ENCODE measurements at regions not wholly inside any gene's neighbourhood (a gene's known extent, or its start where the extent isn't known, plus 50 kb on each side); places are given as distances from the start of the nearest gene placed in this dataset.

- Histone ChIP-seq H3K9me3 (no peaks in the 10 kb centered on the region), H3K36me3 (no peaks in the 10 kb centered on the region), H3K27ac (no peak overlapping the region), H3K4me3 (no peak overlapping the region), H3K27me3 (no peaks in the 10 kb centered on the region), H3K4me1 (ENCODE audit: insufficient read depth) (no peaks in the 10 kb centered on the region)
- intact Hi-C loops (cut with DNase I) = no loop called here
- TF ChIP-seq, protein P1, sequence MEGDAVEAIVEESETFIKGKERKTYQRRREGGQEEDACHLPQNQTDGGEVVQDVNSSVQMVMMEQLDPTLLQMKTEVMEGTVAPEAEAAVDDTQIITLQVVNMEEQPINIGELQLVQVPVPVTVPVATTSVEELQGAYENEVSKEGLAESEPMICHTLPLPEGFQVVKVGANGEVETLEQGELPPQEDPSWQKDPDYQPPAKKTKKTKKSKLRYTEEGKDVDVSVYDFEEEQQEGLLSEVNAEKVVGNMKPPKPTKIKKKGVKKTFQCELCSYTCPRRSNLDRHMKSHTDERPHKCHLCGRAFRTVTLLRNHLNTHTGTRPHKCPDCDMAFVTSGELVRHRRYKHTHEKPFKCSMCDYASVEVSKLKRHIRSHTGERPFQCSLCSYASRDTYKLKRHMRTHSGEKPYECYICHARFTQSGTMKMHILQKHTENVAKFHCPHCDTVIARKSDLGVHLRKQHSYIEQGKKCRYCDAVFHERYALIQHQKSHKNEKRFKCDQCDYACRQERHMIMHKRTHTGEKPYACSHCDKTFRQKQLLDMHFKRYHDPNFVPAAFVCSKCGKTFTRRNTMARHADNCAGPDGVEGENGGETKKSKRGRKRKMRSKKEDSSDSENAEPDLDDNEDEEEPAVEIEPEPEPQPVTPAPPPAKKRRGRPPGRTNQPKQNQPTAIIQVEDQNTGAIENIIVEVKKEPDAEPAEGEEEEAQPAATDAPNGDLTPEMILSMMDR (IDR thresholded peaks at IDR 0.05) = no peak
- WGBS, 3 donors = 87 to 90% (median 88%) methylated on average over 16 of the region's 16 CpGs
- no peak for DNase-seq
Observed at GRCh38 chr10:125468278-125468677, 214.7 kb downstream of the TEX36 start.

- WGBS, 3 donors = 89 to 94% (median 93%) methylated on average over 1 of the region's 1 CpG
- DNase-seq = no peak
- intact Hi-C loops (cut with DNase I) = no loop called here
- H3K36me3 ChIP-seq = no peaks in the 10 kb centered on the region
- H3K9me3 ChIP-seq = no peaks in the 10 kb centered on the region
- no peak overlapping the region for H3K27ac ChIP-seq
- no peak overlapping the region for H3K4me3 ChIP-seq
- H3K4me1 ChIP-seq (ENCODE audit: insufficient read depth) = no peaks in the 10 kb centered on the region
- H3K27me3 ChIP-seq = no peaks in the 10 kb centered on the region
- TF ChIP-seq, protein P1 (IDR thresholded peaks at IDR 0.05) = no peak
- TF ChIP-seq EP300 (IDR thresholded peaks at IDR 0.05) = no peak
- TF ChIP-seq POLR2A (IDR thresholded peaks at IDR 0.05) = no peak
Observed at GRCh38 chr10:125466685-125467084, 216.3 kb downstream of the TEX36 start.

DNA sequence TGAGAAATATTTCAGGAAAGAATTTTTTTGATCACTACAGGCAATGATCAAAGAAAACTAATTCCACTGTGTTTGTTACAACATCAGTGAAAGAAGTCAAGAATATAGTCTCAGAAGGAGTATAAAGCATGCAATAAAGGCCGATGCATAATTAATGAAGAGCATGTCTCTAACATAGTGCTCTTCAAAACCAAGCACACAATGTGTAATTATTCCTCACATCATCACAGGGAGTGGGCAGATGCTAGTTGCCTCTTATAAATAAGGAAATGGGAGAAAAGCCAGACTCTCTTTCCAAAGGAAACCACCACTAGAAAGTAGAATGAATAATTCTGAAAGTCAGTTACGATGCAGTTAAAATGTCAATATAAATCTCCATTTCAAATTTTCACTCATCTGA is 220.1 kb downstream of the TEX36 start:
- Histone ChIP-seq H3K4me3 (no peak overlapping the region), H3K4me1 (ENCODE audit: insufficient read depth) (no peaks in the 10 kb centered on the region), H3K36me3 (no peaks in the 10 kb centered on the region), H3K9me3 (no peaks in the 10 kb centered on the region), H3K27me3 (no peaks in the 10 kb centered on the region), H3K27ac (no peak overlapping the region)
- DNase-seq = no peak
- 84 to 94% (median 90%) methylated on average over 2 of the region's 2 CpGs for WGBS, 3 donors
- intact Hi-C loops (cut with DNase I) = no loop called here
- TF ChIP-seq EP300 (IDR thresholded peaks at IDR 0.05) = no peak
- no peak for TF ChIP-seq POLR2A (IDR thresholded peaks at IDR 0.05)
- TF ChIP-seq, protein P1 (IDR thresholded peaks at IDR 0.05) = no peak

DNA sequence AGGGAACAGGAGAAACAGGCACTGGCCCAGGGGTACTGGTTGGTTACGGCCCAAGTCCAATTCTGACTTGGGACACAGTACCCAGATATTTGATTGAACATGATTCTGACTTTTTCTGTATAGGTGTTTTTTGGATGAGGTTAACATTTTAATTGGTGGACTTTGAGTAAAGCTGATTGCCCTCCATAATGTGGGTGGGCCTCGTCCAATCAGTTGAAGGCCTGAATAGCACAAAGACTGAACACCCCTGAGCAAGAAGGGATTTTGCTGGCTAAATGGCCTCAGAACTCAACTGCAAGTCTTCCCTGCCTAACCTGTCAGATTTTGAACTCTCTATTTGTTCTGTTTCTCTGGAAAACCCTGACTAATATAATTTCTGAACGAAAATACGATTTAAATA is 222.6 kb downstream of the TEX36 start:
- Histone ChIP-seq H3K27me3 (no peaks in the 10 kb centered on the region), H3K36me3 (no peaks in the 10 kb centered on the region), H3K4me1 (ENCODE audit: insufficient read depth) (no peaks in the 10 kb centered on the region), H3K9me3 (no peaks in the 10 kb centered on the region), H3K27ac (no peak overlapping the region), H3K4me3 (no peak overlapping the region)
- WGBS, 3 donors = 91 to 94% (median 91%) methylated on average over 4 of the region's 4 CpGs
- TF ChIP-seq EP300 (IDR thresholded peaks at IDR 0.05) (no peak), POLR2A (IDR thresholded peaks at IDR 0.05) (no peak)
- TF ChIP-seq, protein P1 (IDR thresholded peaks at IDR 0.05) = no peak
- no peak for DNase-seq
- intact Hi-C loops (cut with DNase I) = no loop called here

- Histone ChIP-seq H3K4me3 (no peak overlapping the region), H3K4me1 (ENCODE audit: insufficient read depth) (no peaks in the 10 kb centered on the region), H3K36me3 (no peaks in the 10 kb centered on the region), H3K9me3 (no peaks in the 10 kb centered on the region), H3K27me3 (no peaks in the 10 kb centered on the region), H3K27ac (no peak overlapping the region)
- intact Hi-C loops (cut with DNase I) = no loop called here
- DNase-seq = no peak
- no peak for TF ChIP-seq POLR2A (IDR thresholded peaks at IDR 0.05)
- no peak for TF ChIP-seq EP300 (IDR thresholded peaks at IDR 0.05)
- TF ChIP-seq, protein P1 (IDR thresholded peaks at IDR 0.05) = no peak
- 52 to 58% (median 58%) methylated on average over 5 of the region's 5 CpGs for WGBS, 3 donors
Observed at GRCh38 chr10:125457406-125457805, 225.6 kb downstream of the TEX36 start.

Measured in ovary (tissue), 7 donors.